C4-2B (cell line): ENCODE measurements at regions not wholly inside any gene's neighbourhood (a gene's known extent, or its start where the extent isn't known, plus 50 kb on each side); places are given as distances from the start of the nearest gene placed in this dataset.

ENCODE experiments used
- ZFX ChIP-seq: fragments of 450-650 bp; IDR thresholded peaks from 2 replicates; pipeline ENCODE4 v1.6.1; 2017
- TF ChIP-seq, protein P1 (sequence below): fragments of 450-650 bp; conservative IDR thresholded peaks from 2 replicates; pipeline ENCODE4 v1.5.1; 2017; ENCODE audit warnings: mild to moderate bottlenecking

GRCh38 chr5:152271420-152271819 is 133.7 kb downstream of the NMUR2 start:
- TF ChIP-seq, protein P1, sequence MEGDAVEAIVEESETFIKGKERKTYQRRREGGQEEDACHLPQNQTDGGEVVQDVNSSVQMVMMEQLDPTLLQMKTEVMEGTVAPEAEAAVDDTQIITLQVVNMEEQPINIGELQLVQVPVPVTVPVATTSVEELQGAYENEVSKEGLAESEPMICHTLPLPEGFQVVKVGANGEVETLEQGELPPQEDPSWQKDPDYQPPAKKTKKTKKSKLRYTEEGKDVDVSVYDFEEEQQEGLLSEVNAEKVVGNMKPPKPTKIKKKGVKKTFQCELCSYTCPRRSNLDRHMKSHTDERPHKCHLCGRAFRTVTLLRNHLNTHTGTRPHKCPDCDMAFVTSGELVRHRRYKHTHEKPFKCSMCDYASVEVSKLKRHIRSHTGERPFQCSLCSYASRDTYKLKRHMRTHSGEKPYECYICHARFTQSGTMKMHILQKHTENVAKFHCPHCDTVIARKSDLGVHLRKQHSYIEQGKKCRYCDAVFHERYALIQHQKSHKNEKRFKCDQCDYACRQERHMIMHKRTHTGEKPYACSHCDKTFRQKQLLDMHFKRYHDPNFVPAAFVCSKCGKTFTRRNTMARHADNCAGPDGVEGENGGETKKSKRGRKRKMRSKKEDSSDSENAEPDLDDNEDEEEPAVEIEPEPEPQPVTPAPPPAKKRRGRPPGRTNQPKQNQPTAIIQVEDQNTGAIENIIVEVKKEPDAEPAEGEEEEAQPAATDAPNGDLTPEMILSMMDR = peak; percentile 65
- TF ChIP-seq ZFX = no peak
